HG03097 (cell line): ENCODE measurements at regions not wholly inside any gene's neighbourhood (a gene's known extent, or its start where the extent isn't known, plus 50 kb on each side); places are given as distances from the start of the nearest gene placed in this dataset.
A peak's percentile ranks its signal among the peaks of the same experiment; 100 is the strongest.
"Not testable (repeated sequence)": the region's sequence is repeated elsewhere in the genome, so short reads cannot be mapped to it uniquely, and the experiment has no call there.

Source experiments
- ATAC-seq: cut with Tn5 transposase; IDR thresholded peaks from one replicate; pipeline ENCODE4 v1.9.1; 2021; ENCODE audit not compliant: unreplicated experiment, low FRiP score

GRCh38 chr21:25176637-25177412 lies 430.5 kb downstream of the MRPL39 start:
- ATAC-seq: peak; percentile 93

GRCh38 chr21:25175938-25176337 lies 431.3 kb downstream of the MRPL39 start:
- ATAC-seq: peak; percentile 52

- ATAC-seq: no peak
Observed at GRCh38 chr21:25171438-25171837, 435.8 kb downstream of the MRPL39 start.

- no peak for ATAC-seq
Observed at GRCh38 chr21:25170681-25171080, 436.6 kb downstream of the MRPL39 start.

GRCh38 chr21:25169370-25169769 lies 437.9 kb downstream of the MRPL39 start:
- ATAC-seq: no peak

- not testable (repeated sequence) for ATAC-seq
Observed at GRCh38 chr21:25166904-25167303, 440.4 kb downstream of the MRPL39 start.

- no peak for ATAC-seq
Observed at GRCh38 chr21:25161571-25161970, 445.7 kb downstream of the MRPL39 start.

- ATAC-seq: not testable (repeated sequence)
Observed at GRCh38 chr21:25155020-25155419, 452.3 kb downstream of the MRPL39 start.

- no peak for ATAC-seq
Observed at GRCh38 chr21:25149022-25149421, 458.3 kb downstream of the MRPL39 start.

GRCh38 chr21:25139414-25139813 lies 467.9 kb downstream of the MRPL39 start:
- no peak for ATAC-seq

GRCh38 chr21:25133939-25134338 lies 473.3 kb downstream of the MRPL39 start:
- ATAC-seq: no peak

GRCh38 chr21:25127811-25128210 lies 479.5 kb downstream of the MRPL39 start:
- no peak for ATAC-seq

GRCh38 chr21:25127007-25127406 lies 480.3 kb downstream of the MRPL39 start:
- no peak for ATAC-seq

GRCh38 chr21:25126564-25126963 lies 480.7 kb downstream of the MRPL39 start:
- ATAC-seq: no peak

- no peak for ATAC-seq
Observed at GRCh38 chr21:25118648-25119047, 488.6 kb downstream of the MRPL39 start.

- ATAC-seq: no peak
Observed at GRCh38 chr21:25115021-25115420, 492.3 kb downstream of the MRPL39 start.

GRCh38 chr21:25107708-25108107 lies 499.6 kb downstream of the MRPL39 start:
- ATAC-seq: no peak

GRCh38 chr21:25103500-25104207 lies 503.6 kb downstream of the MRPL39 start:
- ATAC-seq: no peak

- ATAC-seq: no peak
Observed at GRCh38 chr21:25097648-25098047, 509.6 kb downstream of the MRPL39 start.

- no peak for ATAC-seq
Observed at GRCh38 chr21:25094695-25095094, 512.6 kb downstream of the MRPL39 start.

- no peak for ATAC-seq
Observed at GRCh38 chr21:25092441-25093011, 514.8 kb downstream of the MRPL39 start.

- ATAC-seq: no peak
Observed at GRCh38 chr21:25081096-25081495, 526.2 kb downstream of the MRPL39 start.
